Neural cell (in vitro differentiated cells): ENCODE measurements at regions not wholly inside any gene's neighbourhood (a gene's known extent, or its start where the extent isn't known, plus 50 kb on each side); places are given as distances from the start of the nearest gene placed in this dataset.

Experiments
- EZH2 ChIP-seq: fragments of 200-600, 300-800 bp; shearing (Covaris generic), sonication (generic); IDR thresholded peaks from 2 replicates; pipeline ENCODE4 v1.6.1; 2014; ENCODE audit warnings: antibody characterized with exemption, low read length, borderline replicate concordance, mild to moderate bottlenecking; ENCODE audit not compliant: insufficient read depth, poor library complexity, severe bottlenecking
- POLR2AphosphoS5 ChIP-seq: IDR thresholded peaks from 2 replicates; pipeline ENCODE4 v1.6.1; 2012
- RAD21 ChIP-seq: fragments of 450-650 bp; conservative IDR thresholded peaks from 2 replicates; pipeline ENCODE4 v1.6.1; 2014; ENCODE audit warnings: antibody characterized with exemption, mild to moderate bottlenecking, moderate library complexity
- TAF1 ChIP-seq: IDR thresholded peaks from 2 replicates; pipeline ENCODE4 v1.6.1; 2012; ENCODE audit warnings: low read depth
- TF ChIP-seq, protein P1 (sequence below): fragments of 450-650 bp; IDR thresholded peaks from 2 replicates; pipeline ENCODE4 v1.5.1; 2014; ENCODE audit warnings: antibody characterized with exemption, mild to moderate bottlenecking, moderate library complexity; ENCODE audit not compliant: poor library complexity, severe bottlenecking

DNA sequence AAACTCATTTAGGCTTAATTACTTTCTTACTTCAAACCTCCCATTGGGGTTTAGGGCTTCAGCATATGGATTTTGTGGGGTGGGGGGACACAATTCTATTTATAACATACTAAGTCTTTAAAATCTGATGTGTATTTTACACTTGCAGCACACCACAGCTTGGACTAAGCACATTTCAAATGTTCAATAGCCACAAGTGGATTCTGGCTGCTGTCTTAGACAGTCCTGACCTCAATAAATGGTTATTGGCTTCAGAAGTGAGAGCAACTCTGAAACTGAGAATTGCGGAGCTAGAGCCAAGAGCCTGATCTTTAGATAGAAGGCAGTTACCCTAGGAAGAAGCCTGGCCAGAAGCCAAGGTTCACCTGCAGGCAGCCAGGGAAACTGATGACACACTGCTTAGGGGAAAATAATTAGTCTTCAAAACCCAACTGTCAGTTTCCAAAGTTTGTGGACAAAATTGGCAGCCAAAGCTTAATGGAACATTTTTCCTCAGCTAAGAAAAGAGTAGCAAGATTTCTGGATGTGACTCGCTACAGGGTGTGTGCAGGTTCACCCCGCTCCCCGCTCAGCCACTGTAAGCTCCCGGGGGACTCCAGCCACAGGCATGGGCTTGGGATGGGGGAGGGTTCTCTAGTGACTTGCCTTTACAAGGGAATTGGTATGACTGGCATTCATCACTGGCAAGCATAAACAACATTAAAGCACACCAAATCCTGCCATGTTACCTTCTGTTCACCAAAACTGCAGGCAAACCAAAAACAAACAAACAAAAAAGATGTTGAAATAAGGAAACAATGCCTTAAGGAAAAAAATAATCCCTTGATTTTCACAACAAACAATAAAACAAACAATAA lies 219.8 kb downstream of the TFAP2A start:
- TF ChIP-seq EZH2 (no peak), POLR2AphosphoS5 (no peak), RAD21 (no peak), TAF1 (no peak)
- TF ChIP-seq, protein P1, sequence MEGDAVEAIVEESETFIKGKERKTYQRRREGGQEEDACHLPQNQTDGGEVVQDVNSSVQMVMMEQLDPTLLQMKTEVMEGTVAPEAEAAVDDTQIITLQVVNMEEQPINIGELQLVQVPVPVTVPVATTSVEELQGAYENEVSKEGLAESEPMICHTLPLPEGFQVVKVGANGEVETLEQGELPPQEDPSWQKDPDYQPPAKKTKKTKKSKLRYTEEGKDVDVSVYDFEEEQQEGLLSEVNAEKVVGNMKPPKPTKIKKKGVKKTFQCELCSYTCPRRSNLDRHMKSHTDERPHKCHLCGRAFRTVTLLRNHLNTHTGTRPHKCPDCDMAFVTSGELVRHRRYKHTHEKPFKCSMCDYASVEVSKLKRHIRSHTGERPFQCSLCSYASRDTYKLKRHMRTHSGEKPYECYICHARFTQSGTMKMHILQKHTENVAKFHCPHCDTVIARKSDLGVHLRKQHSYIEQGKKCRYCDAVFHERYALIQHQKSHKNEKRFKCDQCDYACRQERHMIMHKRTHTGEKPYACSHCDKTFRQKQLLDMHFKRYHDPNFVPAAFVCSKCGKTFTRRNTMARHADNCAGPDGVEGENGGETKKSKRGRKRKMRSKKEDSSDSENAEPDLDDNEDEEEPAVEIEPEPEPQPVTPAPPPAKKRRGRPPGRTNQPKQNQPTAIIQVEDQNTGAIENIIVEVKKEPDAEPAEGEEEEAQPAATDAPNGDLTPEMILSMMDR = no peak
